Natural killer cell (primary cell): ENCODE measurements at regions not wholly inside any gene's neighbourhood (a gene's known extent, or its start where the extent isn't known, plus 50 kb on each side); places are given as distances from the start of the nearest gene placed in this dataset.
"Not testable (repeated sequence)": the region's sequence is repeated elsewhere in the genome, so short reads cannot be mapped to it uniquely, and the experiment has no call there.

Source experiments
- ATAC-seq, 3 donors: fragments of 150-1000 bp in 2 of 3; fragments of 200-7000 bp in 1 of 3; cut with Tn5 transposase; 1 replicate in 1 of 3; 2 replicates in 2 of 3; pipeline ENCODE4 v1.10.0; 2021; ENCODE audit warnings: mild to moderate bottlenecking in 2 of 3, moderate library complexity in 2 of 3
- DNase-seq, 2 donors: peaks; one replicate each; pipeline versions ENCODE4 v3.0.0 to v3.0.0-alpha.2; 2013 to 2021; ENCODE audit warnings: mixed read lengths in 1 of 2
- H3K27ac ChIP-seq: one replicate; pipeline ENCODE4 v1.5.1; 2013; ENCODE audit warnings: mild to moderate bottlenecking, low read length
- H3K27me3 ChIP-seq: one replicate; pipeline ENCODE4 v1.6.1; 2013; ENCODE audit warnings: low read length; ENCODE audit not compliant: control insufficient read depth, insufficient read depth
- H3K36me3 ChIP-seq: one replicate; pipeline ENCODE4 v1.6.1; 2013; ENCODE audit warnings: low read length; ENCODE audit not compliant: control insufficient read depth, insufficient read depth
- H3K4me1 ChIP-seq: one replicate; pipeline ENCODE4 v1.6.1; 2013; ENCODE audit warnings: low read length; ENCODE audit not compliant: control insufficient read depth, insufficient read depth
- H3K4me3 ChIP-seq: one replicate; pipeline ENCODE4 v1.5.1; 2013; ENCODE audit warnings: low read length
- H3K9me3 ChIP-seq: one replicate; pipeline ENCODE4 v1.6.1; 2013; ENCODE audit warnings: low read length; ENCODE audit not compliant: control insufficient read depth, insufficient read depth
- H3K27ac Mint-ChIP-seq, 2 donors: one replicate each; pipeline ENCODE4 v1.8.0; 2022; ENCODE audit warnings: mild to moderate bottlenecking in 2 of 2, mixed read lengths in 2 of 2, moderate library complexity in 1 of 2
- H3K27me3 Mint-ChIP-seq, 2 donors: one replicate each; pipeline ENCODE4 v1.8.0; 2022; ENCODE audit warnings: low read depth in 2 of 2, mixed read lengths in 2 of 2
- H3K36me3 Mint-ChIP-seq: one replicate; pipeline ENCODE4 v1.8.0; 2022; ENCODE audit warnings: mixed read lengths
- H3K4me1 Mint-ChIP-seq, 2 donors: one replicate each; pipeline ENCODE4 v1.8.0; 2022; ENCODE audit warnings: mixed read lengths in 2 of 2
- H3K4me3 Mint-ChIP-seq: one replicate; pipeline ENCODE4 v1.8.0; 2022; ENCODE audit warnings: mild to moderate bottlenecking, moderate library complexity, mixed read lengths
- H3K9me3 Mint-ChIP-seq, 2 donors: one replicate each; pipeline ENCODE4 v1.8.0; 2022; ENCODE audit warnings: mixed read lengths in 2 of 2
- CTCF ChIP-seq: fragments of 200-600 bp; IDR thresholded peaks from one replicate; pipeline ENCODE4 v1.8.0; 2022; ENCODE audit warnings: antibody characterized with exemption
- WGBS: methylation state at CpG from one replicate; pipeline ENCODE4 v1.1.7; 2013; ENCODE audit warnings: missing lambda C conversion rate; ENCODE audit not compliant: insufficient coverage; 5-methylcytosine and 5-hydroxymethylcytosine counted together
- intact Hi-C: fragments of 100-400 bp; cut with micrococcal nuclease; formaldehyde crosslinking; loops from one replicate; pipeline ENCODE4 v1.14.2; 2022

DNA sequence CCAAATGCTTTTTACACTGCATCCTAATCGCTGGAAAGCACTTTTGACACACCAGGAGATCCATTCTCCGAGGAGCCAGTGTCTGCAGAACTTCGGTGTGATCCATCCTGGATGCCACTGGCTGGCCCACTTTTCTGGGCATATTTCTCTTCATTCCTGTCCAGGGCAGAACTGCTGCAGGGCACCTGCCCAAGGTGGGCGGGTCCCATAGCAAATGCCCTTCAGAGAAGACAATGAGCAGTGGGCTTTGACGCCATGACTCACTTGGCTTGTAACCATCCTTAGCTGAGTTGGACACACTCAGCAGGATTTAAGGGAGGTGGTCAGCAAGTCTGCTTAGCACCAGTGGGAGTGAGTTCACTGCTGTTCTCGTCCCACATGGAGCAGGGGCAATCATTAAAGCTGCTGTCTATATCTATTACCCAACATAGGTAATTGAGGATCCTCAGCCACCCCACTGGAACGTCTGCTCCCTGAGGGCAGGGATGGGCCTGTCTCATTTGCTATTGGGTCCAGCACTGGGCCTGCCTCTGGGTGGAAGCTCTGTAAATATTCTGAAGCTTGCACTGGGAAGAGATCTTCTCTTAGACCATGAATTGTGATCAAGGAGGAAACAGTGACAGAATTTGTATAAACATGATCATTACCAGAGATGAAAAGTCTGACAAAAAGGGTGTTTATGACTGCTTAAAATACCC lies 112.7 kb upstream of the IQSEC1 start:
- no peak for TF ChIP-seq CTCF
- H3K4me3 Mint-ChIP-seq, result no peak overlapping the region
- WGBS, result 86% methylated on average over 7 of the region's 7 CpGs
- DNase-seq (no peak), ATAC-seq (no peak)
- Histone ChIP-seq H3K4me3 (no peak overlapping the region), H3K27me3 (no peaks in the 10 kb centered on the region), H3K9me3 (peaks cover 5% of the 10 kb centered on the region), H3K36me3 (no peaks in the 10 kb centered on the region), H3K4me1 (peaks cover 18% of the 10 kb centered on the region), H3K27ac (no peak overlapping the region)
- intact Hi-C loops, result no loop called here
- H3K36me3 Mint-ChIP-seq, result no peaks in the 10 kb centered on the region
- H3K9me3 Mint-ChIP-seq, result no peaks in the 10 kb centered on the region
- H3K27me3 Mint-ChIP-seq, result peaks cover 0 to 18% of the 10 kb centered on the region in 2 donors
- no peak overlapping the region for H3K27ac Mint-ChIP-seq
- H3K4me1 Mint-ChIP-seq, result peaks cover 12 to 18% of the 10 kb centered on the region in 2 donors

DNA sequence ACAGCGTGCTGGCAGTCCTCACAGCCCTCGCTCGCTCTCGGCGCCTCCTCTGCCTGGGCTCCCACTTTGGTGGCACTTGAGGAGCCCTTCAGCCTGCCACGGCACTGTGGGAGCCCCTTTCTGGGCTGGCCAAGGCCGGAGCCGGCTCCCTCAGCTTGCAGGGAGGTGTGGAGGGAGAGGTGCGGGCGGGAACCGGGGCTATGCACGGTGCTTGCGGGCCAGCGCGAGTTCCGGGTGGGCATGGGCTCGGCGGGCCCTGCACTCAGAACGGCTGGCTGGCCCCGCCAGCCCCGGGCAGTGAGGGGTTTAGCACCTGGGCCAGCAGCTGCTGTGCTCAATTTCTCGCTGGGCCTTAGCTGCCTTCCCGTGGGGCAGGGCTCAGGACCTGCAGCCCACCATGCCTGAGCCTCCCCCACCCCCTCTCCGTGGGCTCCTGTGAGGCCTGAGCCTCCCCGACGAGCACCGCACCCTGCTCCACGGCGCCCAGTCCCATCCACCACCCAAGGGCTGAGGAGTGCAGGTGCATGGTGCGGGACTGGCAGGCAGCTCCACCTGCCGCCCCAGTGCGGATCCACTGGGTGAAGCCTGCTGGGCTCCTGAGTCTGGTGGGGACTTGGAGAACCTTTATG lies 106.5 kb upstream of the IQSEC1 start:
- H3K27ac Mint-ChIP-seq, H3K4me1 Mint-ChIP-seq, H3K9me3 ChIP-seq, H3K4me3 Mint-ChIP-seq, H3K27ac ChIP-seq, H3K36me3 Mint-ChIP-seq, H3K36me3 ChIP-seq, DNase-seq, H3K4me1 ChIP-seq, ATAC-seq, H3K9me3 Mint-ChIP-seq, H3K27me3 ChIP-seq, intact Hi-C loops, H3K4me3 ChIP-seq: not testable (repeated sequence)
- peaks cover 0 to 13% of the 10 kb centered on the region in 2 donors for H3K27me3 Mint-ChIP-seq
- WGBS, result 95% methylated on average over 32 of the region's 32 CpGs

DNA sequence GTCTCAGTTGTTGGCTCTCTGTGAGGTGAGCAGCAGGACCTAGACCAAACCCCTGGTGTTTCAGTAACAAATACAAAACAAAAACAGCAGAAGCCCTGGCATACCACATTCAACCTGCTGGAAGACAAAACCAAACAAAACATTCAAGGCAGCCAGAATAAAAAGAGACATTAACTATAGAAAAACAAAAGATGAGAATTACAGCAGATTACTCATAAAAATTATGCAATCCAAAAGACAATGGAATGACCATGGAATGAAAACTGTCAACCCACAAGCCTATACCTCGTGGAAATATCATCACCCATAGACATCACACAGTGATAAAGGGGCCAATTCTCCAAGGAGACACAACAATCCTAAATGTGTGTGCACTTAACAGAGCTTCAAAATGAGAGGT lies 106.0 kb upstream of the IQSEC1 start:
- H3K27me3 ChIP-seq, result no peaks in the 10 kb centered on the region
- H3K4me3 ChIP-seq, result no peak overlapping the region
- intact Hi-C loops, result no loop called here
- Mint-ChIP-seq H3K9me3 (no peaks in the 10 kb centered on the region), H3K4me1 (no peaks in the 10 kb centered on the region), H3K36me3 (peaks cover 7% of the 10 kb centered on the region), H3K27ac (no peak overlapping the region), H3K27me3 (peaks cover 0 to 8% of the 10 kb centered on the region in 2 donors), H3K4me3 (no peak overlapping the region)
- no peaks in the 10 kb centered on the region for H3K36me3 ChIP-seq
- DNase-seq (no peak), ATAC-seq (no peak)
- H3K27ac ChIP-seq, result no peak overlapping the region
- H3K9me3 ChIP-seq, result peaks cover 9% of the 10 kb centered on the region
- H3K4me1 ChIP-seq, result no peaks in the 10 kb centered on the region
- TF ChIP-seq CTCF, result no peak
- WGBS, result 43% methylated on average over 1 of the region's 1 CpG

GRCh38 chr3:13178107-13178506 lies 104.9 kb upstream of the IQSEC1 start:
- Mint-ChIP-seq H3K9me3 (no peaks in the 10 kb centered on the region), H3K4me1 (no peaks in the 10 kb centered on the region), H3K27me3 (peaks cover 0 to 7% of the 10 kb centered on the region in 2 donors), H3K27ac (no peak overlapping the region), H3K4me3 (no peak overlapping the region), H3K36me3 (peaks cover 7% of the 10 kb centered on the region)
- DNase-seq, result no peak
- no peak overlapping the region for H3K27ac ChIP-seq
- H3K36me3 ChIP-seq, result no peaks in the 10 kb centered on the region
- H3K4me1 ChIP-seq, result no peaks in the 10 kb centered on the region
- H3K9me3 ChIP-seq, result peaks cover 9% of the 10 kb centered on the region
- no peak for ATAC-seq
- H3K27me3 ChIP-seq, result no peaks in the 10 kb centered on the region
- 92% methylated on average over 3 of the region's 3 CpGs for WGBS
- no peak overlapping the region for H3K4me3 ChIP-seq
- intact Hi-C loops, result no loop called here
- TF ChIP-seq CTCF, result no peak
